ENCODE measurements at regions not wholly inside any gene's neighbourhood (a gene's known extent, or its start where the extent isn't known, plus 50 kb on each side); places are given as distances from the start of the nearest gene placed in this dataset.

DNA sequence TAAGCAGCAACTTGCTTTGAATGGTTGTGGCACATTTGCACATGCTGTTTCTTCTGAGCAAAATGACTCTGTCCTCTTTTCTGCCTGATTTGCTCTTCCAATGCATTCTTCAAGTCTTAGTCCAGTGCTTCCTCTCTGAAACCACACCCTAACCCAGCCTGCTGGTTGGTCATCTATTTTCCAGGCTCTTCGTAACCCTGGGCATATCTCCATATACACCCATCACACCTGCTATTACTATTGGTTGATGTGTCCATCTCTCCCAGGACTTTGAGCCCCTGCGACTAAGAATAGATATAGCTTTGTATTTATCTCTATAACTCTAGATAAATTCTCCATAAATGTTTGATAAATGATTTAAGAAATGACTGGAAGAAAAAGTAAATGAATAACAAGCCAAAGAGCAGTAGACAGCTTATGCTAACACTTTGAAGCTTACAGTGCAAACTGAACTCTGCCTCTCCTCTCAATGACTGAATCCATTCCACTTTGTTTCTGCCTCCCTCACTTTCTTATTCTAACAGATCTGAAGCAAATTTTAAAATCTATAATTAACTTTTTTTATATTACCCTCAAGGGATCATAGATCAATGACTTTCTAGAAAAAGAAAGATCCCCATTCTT lies 59.7 kb upstream of the NT5E start:
- no peaks in the 10 kb centered on the region for H3K36me3 ChIP-seq (ENCODE audit: control insufficient read depth, insufficient read depth, low read length)
- no peak for TF ChIP-seq TCF7L2 (IDR thresholded peaks at IDR 0.05; ENCODE audit: low read depth, low read length)
- no peak for TF ChIP-seq POLR2AphosphoS5 (IDR thresholded peaks at IDR 0.05; ENCODE audit: low read depth, low read length)
- TF ChIP-seq CTCF (IDR thresholded peaks at IDR 0.05) = no peak
- TF ChIP-seq SIN3A (IDR thresholded peaks at IDR 0.05; ENCODE audit: borderline replicate concordance, insufficient read depth, low read depth, low read length) = no peak
- TF ChIP-seq, protein P1, sequence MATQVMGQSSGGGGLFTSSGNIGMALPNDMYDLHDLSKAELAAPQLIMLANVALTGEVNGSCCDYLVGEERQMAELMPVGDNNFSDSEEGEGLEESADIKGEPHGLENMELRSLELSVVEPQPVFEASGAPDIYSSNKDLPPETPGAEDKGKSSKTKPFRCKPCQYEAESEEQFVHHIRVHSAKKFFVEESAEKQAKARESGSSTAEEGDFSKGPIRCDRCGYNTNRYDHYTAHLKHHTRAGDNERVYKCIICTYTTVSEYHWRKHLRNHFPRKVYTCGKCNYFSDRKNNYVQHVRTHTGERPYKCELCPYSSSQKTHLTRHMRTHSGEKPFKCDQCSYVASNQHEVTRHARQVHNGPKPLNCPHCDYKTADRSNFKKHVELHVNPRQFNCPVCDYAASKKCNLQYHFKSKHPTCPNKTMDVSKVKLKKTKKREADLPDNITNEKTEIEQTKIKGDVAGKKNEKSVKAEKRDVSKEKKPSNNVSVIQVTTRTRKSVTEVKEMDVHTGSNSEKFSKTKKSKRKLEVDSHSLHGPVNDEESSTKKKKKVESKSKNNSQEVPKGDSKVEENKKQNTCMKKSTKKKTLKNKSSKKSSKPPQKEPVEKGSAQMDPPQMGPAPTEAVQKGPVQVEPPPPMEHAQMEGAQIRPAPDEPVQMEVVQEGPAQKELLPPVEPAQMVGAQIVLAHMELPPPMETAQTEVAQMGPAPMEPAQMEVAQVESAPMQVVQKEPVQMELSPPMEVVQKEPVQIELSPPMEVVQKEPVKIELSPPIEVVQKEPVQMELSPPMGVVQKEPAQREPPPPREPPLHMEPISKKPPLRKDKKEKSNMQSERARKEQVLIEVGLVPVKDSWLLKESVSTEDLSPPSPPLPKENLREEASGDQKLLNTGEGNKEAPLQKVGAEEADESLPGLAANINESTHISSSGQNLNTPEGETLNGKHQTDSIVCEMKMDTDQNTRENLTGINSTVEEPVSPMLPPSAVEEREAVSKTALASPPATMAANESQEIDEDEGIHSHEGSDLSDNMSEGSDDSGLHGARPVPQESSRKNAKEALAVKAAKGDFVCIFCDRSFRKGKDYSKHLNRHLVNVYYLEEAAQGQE (IDR thresholded peaks at IDR 0.05; ENCODE audit: insufficient read depth in 1 of 2, low read depth in 2 of 2, low read length in 1 of 2) = no peak
- ChIA-PET CTCF (no interaction called here), POLR2A (no interaction called here)
- H3K27me3 ChIP-seq (ENCODE audit: control insufficient read depth, insufficient read depth, low read length) = no peaks in the 10 kb centered on the region
- DNase-seq (ENCODE audit: low read depth, low spot score) (no peak), ATAC-seq (no peak)
- H3K9me3 ChIP-seq (ENCODE audit: control insufficient read depth, insufficient read depth, low read depth, low read length) = no peaks in the 10 kb centered on the region
- intact Hi-C loops (cut with micrococcal nuclease; ENCODE audit: unreplicated experiment) (no loop called here), in situ Hi-C loops (cut with HindIII; ENCODE audit: low pct_unique_long_range_greater_than_20kb, low sequenced_read_pairs) (no loop called here)
- H3K27ac ChIP-seq (ENCODE audit: low read length) = no peak overlapping the region
- H3K4me3 ChIP-seq (ENCODE audit: low read depth in 2 of 2, low read length in 2 of 2) = no peak overlapping the region
- no peaks in the 10 kb centered on the region for H3K4me1 ChIP-seq (ENCODE audit: control insufficient read depth, insufficient read depth, low read length)
- BruUV-seq (replicated peaks) = no TSS peak

- H3K27ac ChIP-seq (ENCODE audit: low read length) = no peak overlapping the region
- ChIA-PET POLR2A (no interaction called here), CTCF (no interaction called here)
- no peaks in the 10 kb centered on the region for H3K9me3 ChIP-seq (ENCODE audit: control insufficient read depth, insufficient read depth, low read depth, low read length)
- no TSS peak for BruUV-seq (replicated peaks)
- DNase-seq (ENCODE audit: low read depth, low spot score) (no peak), ATAC-seq (no peak)
- no peaks in the 10 kb centered on the region for H3K27me3 ChIP-seq (ENCODE audit: control insufficient read depth, insufficient read depth, low read length)
- no peaks in the 10 kb centered on the region for H3K36me3 ChIP-seq (ENCODE audit: control insufficient read depth, insufficient read depth, low read length)
- intact Hi-C loops (cut with micrococcal nuclease; ENCODE audit: unreplicated experiment) (no loop called here), in situ Hi-C loops (cut with HindIII; ENCODE audit: low pct_unique_long_range_greater_than_20kb, low sequenced_read_pairs) (no loop called here)
- TF ChIP-seq POLR2AphosphoS5 (IDR thresholded peaks at IDR 0.05; ENCODE audit: low read depth, low read length) (no peak), CTCF (IDR thresholded peaks at IDR 0.05) (no peak), TCF7L2 (IDR thresholded peaks at IDR 0.05; ENCODE audit: low read depth, low read length) (no peak), SIN3A (IDR thresholded peaks at IDR 0.05; ENCODE audit: borderline replicate concordance, insufficient read depth, low read depth, low read length) (no peak)
- TF ChIP-seq, protein P1 (IDR thresholded peaks at IDR 0.05; ENCODE audit: insufficient read depth in 1 of 2, low read depth in 2 of 2, low read length in 1 of 2) = no peak
- H3K4me3 ChIP-seq (ENCODE audit: low read depth in 2 of 2, low read length in 2 of 2) = no peak overlapping the region
- no peaks in the 10 kb centered on the region for H3K4me1 ChIP-seq (ENCODE audit: control insufficient read depth, insufficient read depth, low read length)
Observed at GRCh38 chr6:85389151-85389797, 60.6 kb upstream of the NT5E start.
